Trophoblast cell (in vitro differentiated cells and primary cell): ENCODE measurements at regions not wholly inside any gene's neighbourhood (a gene's known extent, or its start where the extent isn't known, plus 50 kb on each side); places are given as distances from the start of the nearest gene placed in this dataset.

Experiments
- DNase-seq, 2 donors: peaks; one replicate each; pipeline ENCODE4 v3.0.0-alpha.2; 2016
- H2AFZ ChIP-seq: 2 replicates; pipeline ENCODE4 v1.6.1; 2013; ENCODE audit warnings: low read length, moderate library complexity, mild to moderate bottlenecking; ENCODE audit not compliant: insufficient read depth, poor library complexity
- H2AK5ac ChIP-seq: 2 replicates; pipeline ENCODE4 v1.6.1; 2013; ENCODE audit warnings: mild to moderate bottlenecking, low read length
- H2BK120ac ChIP-seq: 2 replicates; pipeline ENCODE4 v1.6.1; 2013; ENCODE audit warnings: low read length, mild to moderate bottlenecking, moderate library complexity; ENCODE audit not compliant: insufficient read depth, poor library complexity
- H2BK12ac ChIP-seq: 2 replicates; pipeline ENCODE4 v1.6.1; 2013; ENCODE audit warnings: mild to moderate bottlenecking, low read length, moderate library complexity
- H2BK5ac ChIP-seq: 2 replicates; pipeline ENCODE4 v1.6.1; 2013; ENCODE audit warnings: low read length, low read depth, moderate library complexity, mild to moderate bottlenecking; ENCODE audit not compliant: poor library complexity
- H3K14ac ChIP-seq: 2 replicates; pipeline ENCODE4 v1.6.1; 2013; ENCODE audit warnings: mild to moderate bottlenecking, low read length
- H3K18ac ChIP-seq: 2 replicates; pipeline ENCODE4 v1.6.1; 2013; ENCODE audit warnings: mild to moderate bottlenecking, low read length
- H3K23ac ChIP-seq: 2 replicates; pipeline ENCODE4 v1.6.1; 2013; ENCODE audit warnings: low read length
- H3K27ac ChIP-seq: 2 replicates; pipeline ENCODE4 v1.5.1; 2013; ENCODE audit warnings: low read depth, mild to moderate bottlenecking, inconsistent platforms, low read length, moderate library complexity
- H3K27me3 ChIP-seq: 2 replicates; pipeline ENCODE4 v1.6.1; 2013; ENCODE audit warnings: inconsistent platforms, mild to moderate bottlenecking, low read length, moderate library complexity; ENCODE audit not compliant: insufficient read depth
- H3K36me3 ChIP-seq, 2 experiments: 1 replicate in 1 of 2; 2 replicates in 1 of 2; pipeline ENCODE4 v1.6.1; 2013; ENCODE audit warnings: low read length in 2 of 2, mild to moderate bottlenecking in 2 of 2, moderate library complexity in 1 of 2; ENCODE audit not compliant: insufficient read depth in 2 of 2, control insufficient read depth in 1 of 2
- H3K4ac ChIP-seq: 2 replicates; pipeline ENCODE4 v1.6.1; 2013; ENCODE audit warnings: low read depth, mild to moderate bottlenecking, low read length, moderate library complexity
- H3K4me1 ChIP-seq, 2 experiments: 1 replicate in 1 of 2; 2 replicates in 1 of 2; pipeline ENCODE4 v1.6.1; 2013; ENCODE audit warnings: low read length in 2 of 2, mild to moderate bottlenecking in 2 of 2, moderate library complexity in 1 of 2; ENCODE audit not compliant: insufficient read depth in 2 of 2, control insufficient read depth in 1 of 2
- H3K4me2 ChIP-seq: 2 replicates; pipeline ENCODE4 v1.6.1; 2013; ENCODE audit warnings: inconsistent platforms, mild to moderate bottlenecking, low read length, moderate library complexity
- H3K4me3 ChIP-seq: 2 replicates; pipeline ENCODE4 v1.5.1; 2013; ENCODE audit warnings: mild to moderate bottlenecking, low read depth, low read length, inconsistent platforms
- H3K79me1 ChIP-seq: one replicate; pipeline ENCODE4 v1.6.1; 2013; ENCODE audit warnings: low read length
- H3K79me2 ChIP-seq: 2 replicates; pipeline ENCODE4 v1.6.1; 2013; ENCODE audit warnings: low read length, mild to moderate bottlenecking; ENCODE audit not compliant: control insufficient read depth, insufficient read depth, poor library complexity
- H3K9ac ChIP-seq: 2 replicates; pipeline ENCODE4 v1.6.1; 2013; ENCODE audit warnings: mild to moderate bottlenecking, low read length
- H3K9me3 ChIP-seq: 2 replicates; pipeline ENCODE4 v1.6.1; 2013; ENCODE audit warnings: low read depth, mild to moderate bottlenecking, control low read depth, inconsistent platforms, low read length; ENCODE audit not compliant: insufficient read depth
- H4K12ac ChIP-seq: 2 replicates; pipeline ENCODE4 v1.6.1; 2013; ENCODE audit warnings: low read depth, mild to moderate bottlenecking, low read length, moderate library complexity
- H4K8ac ChIP-seq: 2 replicates; pipeline ENCODE4 v1.6.1; 2013; ENCODE audit warnings: low read depth, mild to moderate bottlenecking, low read length, moderate library complexity
- H4K91ac ChIP-seq: one replicate; pipeline ENCODE4 v1.6.1; 2013; ENCODE audit warnings: low read depth, mild to moderate bottlenecking, low read length, moderate library complexity
- WGBS: extraction: QIAGEN DNeasy Blood & Tissue Kit; methylation state at CpG from one replicate; pipeline ENCODE4 v1.1.7; 2013; ENCODE audit warnings: missing lambda C conversion rate; ENCODE audit not compliant: insufficient read length, insufficient coverage; ENCODE audit errors: extremely low coverage; 5-methylcytosine and 5-hydroxymethylcytosine counted together

DNA sequence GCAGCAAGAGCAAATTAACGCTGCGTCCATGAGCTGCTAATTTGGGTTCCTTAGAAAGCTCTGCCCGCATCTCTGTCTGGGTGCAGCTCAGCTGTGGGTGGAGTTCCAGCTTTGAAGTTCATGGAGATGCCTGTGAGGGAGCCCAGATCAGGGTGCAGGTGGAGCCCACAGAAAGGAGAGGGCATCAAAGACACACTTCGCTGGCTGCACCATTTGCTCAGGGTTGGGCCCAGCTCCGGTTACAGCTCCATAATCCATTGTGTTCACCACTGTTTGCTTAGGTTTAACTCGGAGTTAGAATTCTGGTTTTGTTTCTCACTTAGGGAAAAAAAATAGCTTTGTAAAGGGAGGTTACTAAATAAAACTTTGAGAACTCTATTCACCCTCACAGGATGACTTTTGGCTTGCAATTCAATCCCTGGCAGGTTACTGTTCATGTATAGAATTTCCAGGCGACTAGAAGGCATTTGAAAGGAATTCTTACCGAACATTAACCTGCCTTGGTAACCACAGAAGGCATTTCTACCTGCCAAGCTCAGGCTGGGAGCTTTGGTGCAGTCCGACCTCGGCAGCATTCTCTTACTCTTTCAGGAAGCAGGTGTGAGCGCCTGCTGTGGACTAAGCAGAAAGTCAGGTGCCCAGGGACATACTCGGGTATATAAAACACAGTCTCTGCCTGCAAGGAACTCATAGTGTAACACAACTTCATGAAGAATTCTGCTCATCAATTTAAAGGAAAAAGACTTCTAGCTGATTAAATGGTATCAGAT is 179.5 kb upstream of the RNF32 start:
- WGBS, result no CpG with 5 or more reads among the region's 12 CpGs
- Histone ChIP-seq H4K12ac (no peak overlapping the region), H3K18ac (no peak overlapping the region), H3K27ac (no peak overlapping the region), H2BK5ac (no peak overlapping the region), H3K9me3 (peaks cover 12% of the 10 kb centered on the region), H3K4me1 (no peaks in the 10 kb centered on the region), H3K14ac (no peak overlapping the region), H3K4me3 (no peak overlapping the region), H4K8ac (no peak overlapping the region), H3K79me1 (no peaks in the 10 kb centered on the region), H3K9ac (no peak overlapping the region), H3K4me2 (no peak overlapping the region), H3K79me2 (no peaks in the 10 kb centered on the region), H3K4ac (no peak overlapping the region), H3K27me3 (no peaks in the 10 kb centered on the region), H3K23ac (no peak overlapping the region), H3K36me3 (no peaks in the 10 kb centered on the region), H2AK5ac (no peak overlapping the region), H4K91ac (no peak overlapping the region), H2BK120ac (no peak overlapping the region), H2AFZ (no peak overlapping the region), H2BK12ac (no peak overlapping the region)
- DNase-seq, result no peak

DNA sequence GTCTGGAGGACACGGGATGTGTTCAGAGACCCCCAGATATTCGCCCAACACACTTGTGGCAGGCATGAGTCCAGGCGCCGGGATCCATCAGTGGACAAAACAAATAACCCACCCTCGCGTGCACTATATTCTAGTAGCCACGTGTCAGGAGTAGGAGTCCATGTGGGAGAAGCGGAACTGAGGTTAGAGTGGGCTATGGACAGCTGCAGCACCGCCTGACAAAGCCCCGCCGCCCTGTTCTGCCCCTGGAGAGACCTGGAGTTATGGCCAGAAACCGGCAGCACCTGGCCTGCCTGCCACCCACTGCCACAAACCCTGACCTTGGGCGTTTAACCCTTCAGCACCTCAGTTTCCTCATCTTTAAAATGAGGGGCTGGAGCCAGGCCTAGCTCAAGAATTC is 181.0 kb upstream of the RNF32 start:
- no peak overlapping the region for H2AFZ ChIP-seq
- no peak overlapping the region for H2AK5ac ChIP-seq
- H4K91ac ChIP-seq, result no peak overlapping the region
- H4K12ac ChIP-seq, result no peak overlapping the region
- DNase-seq, result no peak
- no peak overlapping the region for H3K9ac ChIP-seq
- no peaks in the 10 kb centered on the region for H3K79me1 ChIP-seq
- no peak overlapping the region for H2BK5ac ChIP-seq
- no peak overlapping the region for H3K23ac ChIP-seq
- H3K27me3 ChIP-seq, result no peaks in the 10 kb centered on the region
- peaks cover 8% of the 10 kb centered on the region for H3K9me3 ChIP-seq
- H4K8ac ChIP-seq, result no peak overlapping the region
- no peak overlapping the region for H2BK12ac ChIP-seq
- H3K4me1 ChIP-seq, result no peaks in the 10 kb centered on the region
- no peak overlapping the region for H3K4me3 ChIP-seq
- no peak overlapping the region for H2BK120ac ChIP-seq
- H3K4me2 ChIP-seq, result no peak overlapping the region
- H3K36me3 ChIP-seq, result no peaks in the 10 kb centered on the region
- H3K4ac ChIP-seq, result no peak overlapping the region
- H3K79me2 ChIP-seq, result no peaks in the 10 kb centered on the region
- H3K14ac ChIP-seq, result no peak overlapping the region
- H3K27ac ChIP-seq, result no peak overlapping the region
- no CpG with 5 or more reads among the region's 13 CpGs for WGBS
- no peak overlapping the region for H3K18ac ChIP-seq

DNA sequence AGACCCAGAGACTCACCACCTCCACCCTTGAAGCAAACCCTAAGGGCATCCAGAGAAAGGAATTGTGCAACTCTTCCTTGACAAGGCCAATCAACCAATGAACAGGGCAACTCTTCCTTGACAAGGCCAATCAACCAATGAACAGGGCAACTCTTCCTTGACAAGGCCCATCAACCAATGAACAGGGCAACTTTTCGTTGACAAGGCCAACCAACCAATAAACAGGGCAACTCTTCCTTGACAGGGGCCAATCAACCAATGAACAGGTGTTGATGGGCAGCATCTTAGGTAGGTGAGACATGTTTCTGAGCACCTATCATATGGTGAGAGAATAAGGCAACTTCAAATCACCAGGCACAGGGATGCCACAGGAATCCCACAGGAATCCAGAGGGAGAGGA is 181.5 kb upstream of the RNF32 start:
- WGBS, result no CpG with 5 or more reads among the region's 1 CpG
- Histone ChIP-seq H4K12ac (no peak overlapping the region), H3K9me3 (peaks cover 6% of the 10 kb centered on the region)

DNA sequence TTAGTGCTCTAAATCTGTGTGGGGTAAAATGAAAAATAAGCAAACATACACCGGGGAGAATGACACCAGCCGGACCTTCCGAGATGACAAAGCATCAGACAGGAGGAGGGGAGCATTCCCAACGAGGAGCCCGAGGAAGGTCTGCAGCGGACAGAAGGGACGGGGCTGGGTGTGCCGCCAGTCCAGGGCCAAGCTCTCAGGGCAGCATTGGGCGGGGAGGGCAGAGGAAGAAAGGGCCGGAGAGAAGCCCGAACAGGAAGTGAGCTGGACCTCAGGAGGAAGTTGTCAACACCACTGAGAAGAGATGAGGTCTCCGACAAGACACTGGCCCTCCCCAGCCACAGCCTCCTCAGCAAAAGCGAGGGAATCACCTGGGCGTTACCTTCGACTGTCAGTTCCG is 182.6 kb upstream of the RNF32 start:
- Histone ChIP-seq H3K14ac (no peak overlapping the region), H3K23ac (no peak overlapping the region), H3K9me3 (peaks cover 3% of the 10 kb centered on the region), H2BK120ac (no peak overlapping the region), H3K27me3 (no peaks in the 10 kb centered on the region), H3K4me1 (no peaks in the 10 kb centered on the region), H2BK12ac (no peak overlapping the region), H2AK5ac (no peak overlapping the region), H3K36me3 (no peaks in the 10 kb centered on the region), H4K91ac (no peak overlapping the region), H2AFZ (no peak overlapping the region), H3K79me1 (no peaks in the 10 kb centered on the region), H3K4me3 (no peak overlapping the region), H2BK5ac (no peak overlapping the region), H4K8ac (no peak overlapping the region), H3K4me2 (no peak overlapping the region), H3K9ac (no peak overlapping the region), H3K79me2 (no peaks in the 10 kb centered on the region), H3K18ac (no peak overlapping the region), H3K27ac (no peak overlapping the region), H3K4ac (no peak overlapping the region), H4K12ac (no peak overlapping the region)
- DNase-seq, result no peak
- no CpG with 5 or more reads among the region's 16 CpGs for WGBS

More for the DNA sequence above, 181.5 kb upstream of the RNF32 start:
- Histone ChIP-seq H2BK12ac (no peak overlapping the region), H3K4me3 (no peak overlapping the region), H4K8ac (no peak overlapping the region), H3K23ac (no peak overlapping the region), H2AK5ac (no peak overlapping the region), H3K27me3 (no peaks in the 10 kb centered on the region), H3K36me3 (no peaks in the 10 kb centered on the region), H2AFZ (no peak overlapping the region), H2BK5ac (no peak overlapping the region), H3K4me2 (no peak overlapping the region), H4K91ac (no peak overlapping the region), H3K27ac (no peak overlapping the region), H3K14ac (no peak overlapping the region), H2BK120ac (no peak overlapping the region), H3K79me1 (no peaks in the 10 kb centered on the region), H3K18ac (no peak overlapping the region), H3K4ac (no peak overlapping the region), H3K9ac (no peak overlapping the region), H3K4me1 (no peaks in the 10 kb centered on the region), H3K79me2 (no peaks in the 10 kb centered on the region)
- no peak for DNase-seq
